ENCODE measurements at regions not wholly inside any gene's neighbourhood (a gene's known extent, or its start where the extent isn't known, plus 50 kb on each side); places are given as distances from the start of the nearest gene placed in this dataset.
"Not testable (repeated sequence)": the region's sequence is repeated elsewhere in the genome, so short reads cannot be mapped to it uniquely, and the experiment has no call there.

- ATAC-seq: no peak
- intact Hi-C loops (cut with DNase I, micrococcal nuclease): no loop called here
These were observed 144.6 kb upstream of the SMARCAD1 start for GRCh38 chr4:94063084-94063483.

DNA sequence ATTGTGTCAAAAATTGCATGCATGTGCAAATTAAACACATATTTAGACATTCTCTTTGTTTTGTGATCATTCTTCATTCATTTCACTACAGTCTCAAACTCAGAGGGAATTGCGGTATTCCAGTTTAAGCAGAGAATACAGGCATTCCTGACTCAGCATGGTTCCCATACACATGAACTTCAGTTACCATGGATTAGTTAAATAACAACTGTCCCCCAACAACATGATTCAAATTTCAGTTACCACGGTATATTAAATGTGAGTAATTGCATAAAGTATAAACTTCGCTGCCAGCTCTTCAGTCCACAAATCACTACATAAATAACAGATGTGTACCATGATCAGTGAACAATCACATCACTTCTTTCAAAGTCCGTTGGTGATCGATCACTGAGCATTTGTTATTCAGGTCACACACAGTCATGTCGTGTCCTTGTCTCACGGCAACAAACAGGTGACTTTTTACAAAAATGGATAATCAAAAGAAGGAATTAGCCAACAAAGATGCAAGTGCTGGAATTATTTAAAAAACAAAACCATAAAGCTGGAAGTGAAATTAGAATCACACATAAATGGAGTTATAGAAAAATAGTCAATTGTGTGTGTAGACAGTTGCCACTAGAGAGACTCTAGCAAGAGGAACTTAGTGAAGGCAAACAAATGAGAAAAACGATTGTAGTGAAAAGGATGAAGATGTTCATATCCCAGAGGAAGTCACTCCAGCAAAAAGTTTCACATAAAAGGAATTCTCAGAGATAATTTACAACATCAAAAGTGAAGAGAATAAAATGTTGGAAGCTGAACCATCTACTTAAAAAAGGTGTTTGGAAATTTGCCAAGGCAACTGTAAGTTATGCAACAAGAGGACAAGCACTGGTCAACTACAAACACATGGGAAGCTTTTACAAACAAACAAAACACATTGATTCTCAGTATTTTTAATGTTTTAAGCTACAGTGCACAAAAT lies 138.6 kb upstream of the SMARCAD1 start:
- no peak for TF ChIP-seq CTCF (IDR thresholded peaks at IDR 0.05)
- ATAC-seq (no peak), DNase-seq (no peak)
- no peak overlapping the region for H3K4me3 ChIP-seq
- H3K9me3 ChIP-seq: no peaks in the 10 kb centered on the region
- intact Hi-C loops (cut with DNase I, micrococcal nuclease): no loop called here
- no peaks in the 10 kb centered on the region for H3K36me3 ChIP-seq (ENCODE audit: low read depth)
- no peaks in the 10 kb centered on the region for H3K4me1 ChIP-seq (ENCODE audit: low read depth)

More at GRCh38 chr4:94063084-94063483, 144.6 kb upstream of the SMARCAD1 start:
- Histone ChIP-seq H3K36me3 (ENCODE audit: low read depth) (no peaks in the 10 kb centered on the region), H3K4me1 (ENCODE audit: low read depth) (no peaks in the 10 kb centered on the region), H3K4me3 (no peak overlapping the region), H3K9me3 (no peaks in the 10 kb centered on the region)
- no peak for TF ChIP-seq CTCF (IDR thresholded peaks at IDR 0.05)
- no peak for DNase-seq

DNA sequence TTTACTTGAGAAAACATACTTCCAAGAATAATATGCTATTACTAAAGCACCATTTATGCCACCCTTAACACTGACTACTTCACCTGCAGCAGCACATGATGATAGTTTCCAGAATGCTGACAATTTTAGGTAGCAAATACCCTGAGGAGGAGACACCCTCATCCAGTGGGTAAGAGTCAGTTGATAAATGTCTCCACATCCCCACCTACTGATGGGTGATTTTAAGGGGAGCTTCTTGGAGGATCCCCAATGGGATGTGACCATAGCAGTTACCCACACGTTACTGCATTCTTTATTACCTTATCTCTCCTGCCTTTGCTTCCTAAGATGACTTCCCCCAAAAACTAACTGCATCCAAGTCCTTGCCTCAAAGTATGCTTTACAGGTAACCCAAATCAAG lies 131.2 kb upstream of the SMARCAD1 start:
- no peak for ATAC-seq
- H3K4me3 ChIP-seq: no peak overlapping the region
- H3K36me3 ChIP-seq (ENCODE audit: low read depth): no peaks in the 10 kb centered on the region
- DNase-seq: no peak
- intact Hi-C loops (cut with DNase I, micrococcal nuclease): no loop called here
- peaks cover 12% of the 10 kb centered on the region for H3K9me3 ChIP-seq
- no peak for TF ChIP-seq CTCF (IDR thresholded peaks at IDR 0.05)
- no peaks in the 10 kb centered on the region for H3K4me1 ChIP-seq (ENCODE audit: low read depth)

GRCh38 chr4:94084155-94084554 lies 123.5 kb upstream of the SMARCAD1 start:
- ATAC-seq (no peak), DNase-seq (no peak)
- intact Hi-C loops (cut with DNase I, micrococcal nuclease): no loop called here
- no peak for TF ChIP-seq CTCF (IDR thresholded peaks at IDR 0.05)
- Histone ChIP-seq H3K4me3 (no peak overlapping the region), H3K9me3 (peaks cover 17% of the 10 kb centered on the region), H3K4me1 (ENCODE audit: low read depth) (no peaks in the 10 kb centered on the region), H3K36me3 (ENCODE audit: low read depth) (no peaks in the 10 kb centered on the region)

DNA sequence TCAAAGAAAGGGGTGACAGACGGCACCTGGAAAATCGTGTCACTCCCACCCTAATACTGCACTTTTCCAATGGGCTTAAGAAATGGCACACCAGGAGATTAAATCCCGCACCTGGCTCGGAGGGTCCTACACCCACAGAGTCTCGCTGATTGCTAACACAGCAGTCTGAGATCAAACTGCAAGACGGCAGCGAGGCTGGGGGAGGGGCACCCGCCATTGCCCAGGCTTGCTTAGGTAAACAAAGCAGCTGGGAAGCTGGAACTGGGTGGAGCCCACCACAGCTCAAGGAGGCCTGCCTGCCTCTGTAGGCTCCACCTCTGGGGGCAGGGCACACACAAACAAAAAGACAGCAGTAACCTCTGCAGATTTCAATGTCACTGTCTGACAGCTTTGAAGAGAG lies 108.5 kb upstream of the SMARCAD1 start:
- H3K36me3 ChIP-seq (ENCODE audit: low read depth); ATAC-seq; H3K4me1 ChIP-seq (ENCODE audit: low read depth); DNase-seq; H3K9me3 ChIP-seq; intact Hi-C loops (cut with DNase I, micrococcal nuclease); H3K4me3 ChIP-seq: not testable (repeated sequence)

DNA sequence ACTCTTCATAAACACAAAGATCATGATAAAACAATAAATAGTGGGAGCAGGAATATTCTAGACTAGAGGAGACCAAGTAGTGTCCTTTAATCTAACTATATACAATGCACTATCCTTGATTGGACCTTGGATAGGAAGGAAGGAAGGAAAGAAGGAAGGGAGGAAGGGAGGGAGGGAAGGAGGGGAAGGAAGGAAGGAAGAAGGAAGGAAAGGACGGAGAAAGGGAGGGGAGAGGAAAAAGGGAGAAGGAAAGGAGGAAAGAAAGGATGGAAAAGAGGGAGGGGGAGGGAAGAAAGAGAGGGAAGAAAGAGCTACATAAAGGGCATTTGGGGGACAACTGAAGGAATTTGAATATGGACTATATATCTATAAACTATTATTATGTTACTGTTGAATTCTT lies 95.0 kb upstream of the SMARCAD1 start:
- Histone ChIP-seq H3K9me3 (no peaks in the 10 kb centered on the region), H3K36me3 (ENCODE audit: low read depth) (no peaks in the 10 kb centered on the region)

More for the DNA sequence above, 95.0 kb upstream of the SMARCAD1 start:
- H3K4me1 ChIP-seq (ENCODE audit: low read depth): no peaks in the 10 kb centered on the region
- DNase-seq (no peak), ATAC-seq (no peak)
- intact Hi-C loops (cut with DNase I, micrococcal nuclease): no loop called here
- no peak overlapping the region for H3K4me3 ChIP-seq
- TF ChIP-seq CTCF (IDR thresholded peaks at IDR 0.05): no peak
